ENCODE measurements at regions not wholly inside any gene's neighbourhood (a gene's known extent, or its start where the extent isn't known, plus 50 kb on each side); places are given as distances from the start of the nearest gene placed in this dataset.
"Not testable (repeated sequence)": the region's sequence is repeated elsewhere in the genome, so short reads cannot be mapped to it uniquely, and the experiment has no call there.

GRCh38 chr6:170149681-170150589 lies 140.9 kb downstream of the DLL1 start:
- no peak for DNase-seq (ENCODE audit: low read depth, low spot score)

- DNase-seq (ENCODE audit: low read depth, low spot score): no peak
Observed at GRCh38 chr6:170148709-170149470, 142.0 kb downstream of the DLL1 start.

- no peak for DNase-seq (ENCODE audit: low read depth, low spot score)
Observed at GRCh38 chr6:170147832-170148708, 142.8 kb downstream of the DLL1 start.

GRCh38 chr6:170147056-170147787 lies 143.7 kb downstream of the DLL1 start:
- DNase-seq (ENCODE audit: low read depth, low spot score): no peak

- DNase-seq (ENCODE audit: low read depth, low spot score): no peak
Observed at GRCh38 chr6:170146640-170147039, 144.2 kb downstream of the DLL1 start.

GRCh38 chr6:170146131-170146530 lies 144.7 kb downstream of the DLL1 start:
- not testable (repeated sequence) for DNase-seq (ENCODE audit: low read depth, low spot score)

- DNase-seq (ENCODE audit: low read depth, low spot score): not testable (repeated sequence)
Observed at GRCh38 chr6:170145716-170146115, 145.2 kb downstream of the DLL1 start.

- DNase-seq (ENCODE audit: low read depth, low spot score): no peak
Observed at GRCh38 chr6:170145272-170145592, 145.6 kb downstream of the DLL1 start.

GRCh38 chr6:170144571-170145271 lies 146.2 kb downstream of the DLL1 start:
- DNase-seq (ENCODE audit: low read depth, low spot score): no peak

GRCh38 chr6:170143401-170144150 lies 147.3 kb downstream of the DLL1 start:
- no peak for DNase-seq (ENCODE audit: low read depth, low spot score)

- no peak for DNase-seq (ENCODE audit: low read depth, low spot score)
Observed at GRCh38 chr6:170142559-170142958, 148.3 kb downstream of the DLL1 start.

GRCh38 chr6:170141061-170141460 lies 149.8 kb downstream of the DLL1 start:
- not testable (repeated sequence) for DNase-seq (ENCODE audit: low read depth, low spot score)

- no peak for DNase-seq (ENCODE audit: low read depth, low spot score)
Observed at GRCh38 chr6:170140129-170140528, 150.7 kb downstream of the DLL1 start.

- no peak for DNase-seq (ENCODE audit: low read depth, low spot score)
Observed at GRCh38 chr6:170139531-170139930, 151.3 kb downstream of the DLL1 start.

- DNase-seq (ENCODE audit: low read depth, low spot score): not testable (repeated sequence)
Observed at GRCh38 chr6:170139046-170139445, 151.8 kb downstream of the DLL1 start.

GRCh38 chr6:170137911-170138910 lies 152.7 kb downstream of the DLL1 start:
- DNase-seq (ENCODE audit: low read depth, low spot score): no peak

- no peak for DNase-seq (ENCODE audit: low read depth, low spot score)
Observed at GRCh38 chr6:170137176-170137891, 153.5 kb downstream of the DLL1 start.
